ENCODE measurements at regions not wholly inside any gene's neighbourhood (a gene's known extent, or its start where the extent isn't known, plus 50 kb on each side); places are given as distances from the start of the nearest gene placed in this dataset.

DNA sequence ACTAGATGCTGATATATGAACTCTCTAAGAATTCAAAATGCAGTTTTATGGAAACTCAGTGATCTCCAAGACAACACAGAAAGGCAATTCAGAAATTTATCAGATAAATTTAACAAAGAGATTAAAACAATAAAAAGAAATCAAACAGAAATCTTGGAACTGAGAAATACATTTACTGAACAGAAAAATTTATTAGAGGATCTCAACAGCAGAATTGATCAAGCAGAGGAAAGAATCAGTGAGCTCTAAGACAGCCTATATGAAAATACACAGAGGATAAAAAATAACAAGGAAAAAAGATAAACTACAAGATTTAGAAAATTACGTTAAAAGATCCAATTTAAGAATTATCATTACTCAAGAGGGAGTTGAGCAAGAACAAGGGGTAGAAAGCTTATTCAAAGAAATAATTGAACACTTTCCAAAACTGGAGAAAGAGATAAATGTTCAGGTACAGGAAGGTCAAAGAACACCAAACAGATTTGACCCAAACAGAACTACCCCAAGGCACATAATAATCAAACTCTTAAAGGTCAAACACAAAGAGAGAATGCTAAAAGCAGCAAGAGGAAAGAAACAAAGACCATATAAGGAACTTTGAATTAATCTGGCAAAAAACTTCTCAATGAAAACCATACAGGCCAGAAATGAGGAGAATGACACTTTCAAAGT is 103.1 kb downstream of the APIP start:
- Mint-ChIP-seq H3K27me3 (no peaks in the 10 kb centered on the region), H3K9me3 (peaks cover 16% of the 10 kb centered on the region), H3K4me1 (ENCODE audit: unreplicated experiment) (no peaks in the 10 kb centered on the region), H3K27ac (no peak overlapping the region), H3K36me3 (peaks cover 24% of the 10 kb centered on the region), H3K4me3 (no peak overlapping the region)
- DNase-seq (ENCODE audit: extremely low spot score, unreplicated experiment) = no peak
- TF ChIP-seq, protein P1, sequence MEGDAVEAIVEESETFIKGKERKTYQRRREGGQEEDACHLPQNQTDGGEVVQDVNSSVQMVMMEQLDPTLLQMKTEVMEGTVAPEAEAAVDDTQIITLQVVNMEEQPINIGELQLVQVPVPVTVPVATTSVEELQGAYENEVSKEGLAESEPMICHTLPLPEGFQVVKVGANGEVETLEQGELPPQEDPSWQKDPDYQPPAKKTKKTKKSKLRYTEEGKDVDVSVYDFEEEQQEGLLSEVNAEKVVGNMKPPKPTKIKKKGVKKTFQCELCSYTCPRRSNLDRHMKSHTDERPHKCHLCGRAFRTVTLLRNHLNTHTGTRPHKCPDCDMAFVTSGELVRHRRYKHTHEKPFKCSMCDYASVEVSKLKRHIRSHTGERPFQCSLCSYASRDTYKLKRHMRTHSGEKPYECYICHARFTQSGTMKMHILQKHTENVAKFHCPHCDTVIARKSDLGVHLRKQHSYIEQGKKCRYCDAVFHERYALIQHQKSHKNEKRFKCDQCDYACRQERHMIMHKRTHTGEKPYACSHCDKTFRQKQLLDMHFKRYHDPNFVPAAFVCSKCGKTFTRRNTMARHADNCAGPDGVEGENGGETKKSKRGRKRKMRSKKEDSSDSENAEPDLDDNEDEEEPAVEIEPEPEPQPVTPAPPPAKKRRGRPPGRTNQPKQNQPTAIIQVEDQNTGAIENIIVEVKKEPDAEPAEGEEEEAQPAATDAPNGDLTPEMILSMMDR (conservative IDR thresholded peaks at IDR 0.05) = no peak

DNA sequence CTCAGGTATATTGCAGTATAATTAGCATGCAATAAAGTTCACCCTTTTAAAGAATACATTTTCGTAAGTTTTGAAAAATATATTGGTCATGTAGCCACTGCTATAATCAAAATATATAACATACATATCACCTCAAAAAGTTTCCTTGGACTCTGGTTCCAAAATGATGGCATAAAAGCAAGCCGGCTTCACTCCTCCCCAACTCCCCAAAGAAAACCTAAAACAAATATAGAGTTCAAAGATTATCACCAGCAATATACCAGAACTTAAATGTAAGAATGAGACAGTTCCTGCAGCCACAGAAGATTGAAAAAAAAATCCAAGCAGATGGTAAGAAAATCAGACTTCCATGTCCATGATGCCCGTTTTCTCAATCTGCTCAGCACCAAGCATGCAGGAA is 104.3 kb downstream of the APIP start:
- Mint-ChIP-seq H3K27me3 (no peaks in the 10 kb centered on the region), H3K9me3 (peaks cover 9% of the 10 kb centered on the region), H3K4me1 (ENCODE audit: unreplicated experiment) (no peaks in the 10 kb centered on the region), H3K36me3 (peaks cover 25% of the 10 kb centered on the region), H3K27ac (no peak overlapping the region), H3K4me3 (no peak overlapping the region)
- DNase-seq (ENCODE audit: extremely low spot score, unreplicated experiment) = no peak
- TF ChIP-seq, protein P1 (conservative IDR thresholded peaks at IDR 0.05) = no peak

DNA sequence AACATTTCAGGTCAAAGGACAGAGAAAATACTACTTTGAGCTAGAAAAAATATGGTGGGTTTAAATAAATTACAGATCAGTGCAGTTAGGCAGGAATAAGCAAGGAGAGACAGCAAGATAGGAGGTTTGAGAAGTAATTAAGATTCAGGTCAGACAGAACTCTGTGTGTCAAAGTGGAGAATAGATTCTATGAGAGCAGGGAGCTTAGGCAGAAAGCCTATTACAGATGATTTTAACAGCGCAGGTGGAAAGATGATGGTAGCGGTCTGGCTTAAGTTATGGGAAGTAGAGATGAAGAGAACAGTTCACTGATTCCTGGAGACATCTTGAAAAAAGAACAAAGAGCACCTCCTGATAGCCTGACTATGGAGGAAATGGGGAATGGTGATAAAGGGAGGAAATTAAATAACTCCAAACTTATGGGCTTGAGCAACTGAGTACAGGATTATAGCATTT is 106.0 kb downstream of the APIP start:
- TF ChIP-seq, protein P1 (conservative IDR thresholded peaks at IDR 0.05) = no peak
- no peak overlapping the region for H3K27ac Mint-ChIP-seq
- H3K27me3 Mint-ChIP-seq = no peaks in the 10 kb centered on the region
- H3K36me3 Mint-ChIP-seq = peaks cover 24% of the 10 kb centered on the region
- DNase-seq (ENCODE audit: extremely low spot score, unreplicated experiment) = no peak
- H3K4me1 Mint-ChIP-seq (ENCODE audit: unreplicated experiment) = no peaks in the 10 kb centered on the region
- H3K4me3 Mint-ChIP-seq = no peak overlapping the region
- peaks cover 9% of the 10 kb centered on the region for H3K9me3 Mint-ChIP-seq

DNA sequence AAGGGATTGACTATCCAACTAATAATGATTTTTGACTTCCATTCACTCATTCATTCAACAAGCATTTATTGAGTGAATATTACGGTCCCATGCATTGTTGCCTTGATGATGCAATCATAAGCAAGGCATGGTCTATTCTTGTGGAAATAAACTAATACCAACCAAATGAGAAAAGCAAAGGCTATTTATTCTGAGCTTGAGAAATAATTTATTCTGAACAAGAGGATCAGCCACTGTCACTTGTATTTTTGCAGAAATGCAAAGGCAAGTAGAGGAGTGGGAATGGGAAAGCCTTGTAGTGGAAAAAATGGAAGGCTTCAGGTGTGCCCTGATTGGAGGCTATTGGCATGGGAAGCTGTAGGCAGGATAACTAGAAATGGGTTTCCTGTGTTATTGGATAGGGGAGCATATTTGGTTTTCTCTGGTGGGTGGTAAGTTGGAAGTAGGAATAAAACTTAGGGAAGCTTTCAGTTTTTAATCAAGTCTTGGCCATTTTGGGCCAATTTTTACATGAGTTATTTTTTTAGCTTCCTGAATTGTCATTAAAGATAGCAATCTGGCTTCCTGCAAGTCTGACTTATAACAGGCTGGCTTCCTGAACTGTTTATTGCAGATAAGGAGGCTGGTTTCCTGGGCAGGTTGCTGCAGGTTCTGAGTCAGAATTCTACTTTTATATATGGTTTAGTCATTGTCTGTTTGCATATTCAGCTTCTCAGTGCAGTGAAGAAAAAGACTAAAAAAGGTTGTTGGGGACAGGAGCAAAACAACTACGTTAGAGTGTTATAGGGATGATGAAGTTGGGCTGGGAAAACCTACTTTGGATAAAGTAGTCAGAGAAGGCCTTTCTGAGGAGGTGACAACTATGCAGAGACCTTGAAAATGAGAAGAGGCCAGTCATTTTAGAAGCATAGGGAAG is 106.7 kb downstream of the APIP start:
- DNase-seq (ENCODE audit: extremely low spot score, unreplicated experiment) = no peak
- H3K27ac Mint-ChIP-seq = no peak overlapping the region

DNA sequence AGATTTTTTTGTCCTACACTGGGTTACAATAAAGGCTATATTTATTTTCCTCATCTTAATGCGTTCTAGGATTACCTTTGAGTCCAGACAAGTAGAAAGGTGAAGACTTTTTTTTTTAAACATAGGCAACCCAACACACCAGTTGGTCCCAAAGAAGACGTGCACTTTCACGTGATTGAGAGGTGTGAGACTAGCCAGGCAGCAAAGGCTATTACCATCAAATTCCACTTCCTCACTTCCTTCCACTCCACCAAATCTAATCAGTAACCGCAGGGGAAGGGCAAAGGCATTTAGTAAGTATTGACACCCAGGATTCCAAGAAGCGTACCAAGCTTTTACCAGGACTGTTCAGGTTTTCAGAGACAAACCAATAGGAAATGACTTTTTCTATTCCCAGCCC is 109.3 kb downstream of the APIP start:
- H3K27ac Mint-ChIP-seq = no peak overlapping the region
- TF ChIP-seq, protein P1 (conservative IDR thresholded peaks at IDR 0.05) = no peak
- H3K4me3 Mint-ChIP-seq = no peak overlapping the region
- DNase-seq (ENCODE audit: extremely low spot score, unreplicated experiment) = no peak
- H3K9me3 Mint-ChIP-seq = no peaks in the 10 kb centered on the region
- peaks cover 13% of the 10 kb centered on the region for H3K36me3 Mint-ChIP-seq
- no peaks in the 10 kb centered on the region for H3K27me3 Mint-ChIP-seq
- no peaks in the 10 kb centered on the region for H3K4me1 Mint-ChIP-seq (ENCODE audit: unreplicated experiment)

More for the DNA sequence above, 106.7 kb downstream of the APIP start:
- H3K36me3 Mint-ChIP-seq = peaks cover 24% of the 10 kb centered on the region
- no peaks in the 10 kb centered on the region for H3K27me3 Mint-ChIP-seq
- TF ChIP-seq, protein P1 (conservative IDR thresholded peaks at IDR 0.05) = no peak
- no peaks in the 10 kb centered on the region for H3K4me1 Mint-ChIP-seq (ENCODE audit: unreplicated experiment)
- peaks cover 9% of the 10 kb centered on the region for H3K9me3 Mint-ChIP-seq
- no peak overlapping the region for H3K4me3 Mint-ChIP-seq
